Activated CD8-positive, alpha-beta memory T cell treated with anti-CD3 and anti-CD28 coated beads for 24 hours (primary cell): ENCODE measurements at regions not wholly inside any gene's neighbourhood (a gene's known extent, or its start where the extent isn't known, plus 50 kb on each side); places are given as distances from the start of the nearest gene placed in this dataset.

Source experiments
- DNase-seq: peaks from one replicate; pipeline ENCODE4 v3.0.0-alpha.2; 2020

DNA sequence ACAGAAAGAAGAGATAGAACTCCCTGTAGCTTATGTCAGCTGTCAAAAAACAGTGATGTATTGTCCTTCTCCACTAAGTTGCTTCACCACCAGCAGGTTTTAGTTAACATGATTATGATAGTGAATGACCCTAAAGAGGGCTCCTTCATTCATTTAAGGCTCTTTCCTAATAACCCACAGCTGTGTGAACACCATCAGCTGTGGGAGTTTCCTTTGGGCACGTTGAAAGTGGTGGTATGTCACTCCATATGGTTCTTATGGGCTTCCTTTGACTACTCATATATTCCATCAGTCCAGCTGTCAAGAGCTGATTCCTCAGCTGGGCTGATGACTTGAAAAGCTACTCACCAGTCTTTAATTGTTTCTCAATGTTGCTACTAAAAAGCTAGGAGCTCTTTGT lies 210.3 kb downstream of the UBE2E3 start:
- no peak for DNase-seq

DNA sequence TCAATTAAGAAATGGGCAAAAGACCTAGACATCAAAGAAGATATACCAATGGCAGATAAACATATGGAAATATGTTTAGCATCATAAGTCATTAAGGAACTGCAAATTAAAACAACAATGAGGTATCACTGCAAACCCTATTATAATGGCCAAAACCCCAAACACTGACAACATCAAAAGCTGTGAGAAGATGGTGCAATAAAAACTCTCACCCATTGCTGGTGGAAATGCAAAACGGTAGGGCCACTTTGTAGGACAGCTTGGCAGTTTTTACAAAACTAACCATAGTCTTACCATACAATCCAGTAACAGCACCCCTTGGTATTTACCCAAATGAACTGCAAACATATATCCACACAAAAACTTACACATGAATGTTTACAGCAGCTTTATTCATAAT lies 213.1 kb downstream of the UBE2E3 start:
- no peak for DNase-seq

DNA sequence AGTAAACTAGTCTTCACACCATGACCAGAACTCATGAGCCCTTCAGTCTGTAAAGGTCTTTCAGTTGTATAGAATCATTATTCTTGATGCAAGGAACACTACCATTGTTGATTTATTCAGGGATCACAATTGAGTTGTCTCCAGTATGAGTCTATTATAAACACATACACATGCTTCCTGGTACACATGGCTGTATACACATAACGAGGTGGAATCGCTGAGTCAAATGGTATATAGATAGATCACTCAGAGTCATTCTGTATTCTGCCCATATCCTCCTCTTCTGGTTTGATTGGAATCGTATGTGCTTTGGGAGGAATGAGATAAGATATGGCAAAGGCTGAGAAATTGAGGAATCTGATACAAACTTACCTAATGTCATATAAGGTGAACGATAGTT lies 216.0 kb downstream of the UBE2E3 start:
- DNase-seq = no peak

DNA sequence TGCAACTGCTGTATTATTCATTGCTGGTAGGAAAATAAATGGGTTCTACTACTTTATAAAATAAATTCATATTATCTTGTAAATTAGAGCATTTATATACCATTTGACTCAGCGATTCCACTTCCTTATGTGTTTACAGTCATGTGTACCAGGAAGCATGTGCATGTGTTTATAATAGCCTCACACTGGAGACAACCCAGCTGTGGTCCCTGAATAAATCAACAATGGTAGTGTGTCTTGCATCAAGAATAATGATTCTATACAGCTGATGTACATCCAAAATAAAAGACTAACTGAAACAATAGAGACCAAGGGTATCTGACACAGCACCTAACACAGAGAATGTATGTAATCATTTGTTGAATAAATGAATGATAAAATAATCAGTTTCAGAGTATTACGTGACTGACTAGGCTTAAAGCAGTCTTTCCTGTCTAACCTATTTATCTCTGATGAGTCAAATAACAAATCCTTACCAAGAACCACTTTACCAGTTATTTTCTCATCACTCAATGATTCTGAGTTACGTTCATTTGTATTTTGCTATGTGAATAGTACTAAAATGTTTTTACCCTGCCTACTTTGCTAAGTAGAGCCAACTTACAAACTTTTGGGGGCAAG lies 216.8 kb downstream of the UBE2E3 start:
- no peak for DNase-seq

GRCh38 chr2:181198183-181198864 lies 217.9 kb downstream of the UBE2E3 start:
- DNase-seq = no peak

DNA sequence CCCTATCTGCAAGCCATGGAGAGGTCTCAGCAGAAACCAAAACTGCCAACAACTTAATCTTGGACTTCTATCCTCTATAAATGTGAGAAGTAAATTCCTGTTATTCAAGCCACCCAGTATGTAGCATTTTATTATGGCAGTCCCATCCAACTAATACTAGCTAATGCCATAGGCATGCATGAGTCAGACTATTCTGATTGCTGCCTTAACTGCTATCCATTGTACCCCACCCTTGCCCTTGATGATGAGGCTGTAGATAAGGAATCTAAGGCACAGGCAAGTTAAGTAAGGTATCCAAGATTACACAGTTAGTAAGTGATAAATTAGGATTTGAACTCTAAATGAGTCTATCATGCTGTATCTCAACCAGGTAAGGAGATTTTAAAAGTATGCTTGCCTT lies 223.0 kb downstream of the UBE2E3 start:
- no peak for DNase-seq

- no peak for DNase-seq
These were observed 223.5 kb downstream of the UBE2E3 start for GRCh38 chr2:181203916-181204315.

DNA sequence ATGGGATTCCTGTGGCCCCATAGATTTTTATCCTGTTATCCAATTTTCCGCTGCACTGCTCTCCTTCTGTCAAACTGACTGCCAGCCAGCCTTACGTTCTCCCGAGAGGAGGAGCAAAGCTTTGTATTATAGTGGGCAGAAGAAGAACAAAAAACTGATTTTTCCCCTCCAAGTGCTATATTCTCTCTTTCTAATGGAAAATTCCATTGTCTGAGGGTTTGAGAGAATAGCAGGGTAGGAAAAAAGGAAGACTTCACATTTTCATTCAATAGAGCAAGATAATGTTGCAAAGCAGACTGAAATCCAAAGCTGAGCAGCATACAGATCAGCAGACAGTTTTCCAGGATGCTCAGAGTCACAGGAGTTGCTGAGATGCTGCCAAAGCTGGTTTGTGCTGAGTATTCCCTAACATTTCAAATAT lies 238.0 kb downstream of the UBE2E3 start:
- DNase-seq = no peak

DNA sequence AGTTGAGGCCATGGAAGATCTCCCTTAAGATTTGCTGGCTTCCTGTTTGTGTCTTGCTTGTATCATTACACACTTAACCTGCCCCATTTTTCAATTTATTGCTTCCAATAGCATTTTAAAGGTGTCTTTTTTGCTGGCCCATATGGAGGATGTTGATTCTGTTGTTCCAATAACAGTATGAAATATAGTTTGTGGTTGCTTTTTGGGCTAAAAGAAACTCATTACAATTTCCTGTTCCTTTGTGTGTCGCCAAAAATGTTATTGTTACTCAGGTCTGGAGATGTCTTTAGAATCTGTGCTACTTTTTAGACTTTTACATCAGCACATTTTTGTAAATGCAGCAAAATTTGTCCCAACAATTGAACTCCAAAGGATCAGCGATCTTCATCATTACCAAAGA lies 234.0 kb upstream of the ITGA4 start:
- DNase-seq = no peak

DNA sequence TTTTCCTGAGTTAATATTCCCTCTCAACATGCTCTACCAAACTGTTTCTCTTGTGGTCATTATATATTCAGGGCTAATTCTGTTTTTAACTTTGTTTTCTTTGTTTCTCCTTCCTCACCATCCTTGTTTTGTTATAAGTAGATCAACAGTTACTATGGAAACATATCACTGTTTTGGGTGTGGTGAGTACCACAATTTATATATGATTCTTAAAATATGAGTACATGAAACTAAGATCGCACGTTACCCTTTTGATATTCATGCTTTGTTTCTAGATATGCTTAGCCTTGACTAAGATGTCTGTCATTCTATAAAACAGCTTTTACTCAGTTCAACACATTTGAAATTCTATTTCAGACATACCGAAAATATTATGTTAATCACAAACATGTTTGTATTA lies 232.3 kb upstream of the ITGA4 start:
- DNase-seq = no peak

DNA sequence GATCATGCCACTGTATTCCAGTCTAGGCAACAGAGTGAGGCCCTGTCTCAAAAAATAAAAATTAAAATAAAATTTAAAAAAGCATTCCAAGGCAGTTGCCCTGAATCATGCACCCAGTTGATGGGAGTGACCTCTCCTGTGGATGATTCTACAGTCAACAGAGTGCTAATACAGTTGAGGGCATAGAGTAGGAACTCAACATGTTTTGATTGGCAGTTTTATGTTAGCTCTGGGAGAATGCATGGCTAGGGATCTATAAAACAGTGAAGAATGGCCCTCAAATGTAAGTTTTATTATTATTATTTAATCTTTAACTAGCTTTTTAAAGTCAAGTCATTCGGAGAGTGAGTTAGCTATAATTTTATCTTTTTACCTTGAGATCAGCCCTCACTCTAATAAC lies 228.5 kb upstream of the ITGA4 start:
- DNase-seq = no peak

DNA sequence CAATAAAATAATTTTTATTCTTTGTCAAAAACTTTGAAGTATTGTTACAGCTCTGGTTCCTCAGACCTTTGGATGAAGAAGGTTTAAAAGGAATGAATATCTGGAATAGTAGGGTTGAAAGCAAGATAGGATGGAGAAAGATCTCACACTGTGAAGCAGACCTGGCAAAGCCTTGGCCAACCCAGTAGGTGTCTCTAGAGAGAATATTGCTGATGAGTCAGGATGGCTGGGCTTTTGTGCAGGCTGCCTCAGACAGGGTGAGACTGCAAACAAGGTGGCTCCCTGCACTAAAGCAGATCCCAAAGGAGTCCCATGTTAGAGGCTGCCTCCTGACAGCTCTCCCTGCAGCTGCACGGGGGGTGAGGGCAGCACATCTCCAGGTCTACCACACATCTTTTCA lies 226.0 kb upstream of the ITGA4 start:
- no peak for DNase-seq

GRCh38 chr2:181231886-181232621 lies 225.1 kb upstream of the ITGA4 start:
- DNase-seq = no peak

DNA sequence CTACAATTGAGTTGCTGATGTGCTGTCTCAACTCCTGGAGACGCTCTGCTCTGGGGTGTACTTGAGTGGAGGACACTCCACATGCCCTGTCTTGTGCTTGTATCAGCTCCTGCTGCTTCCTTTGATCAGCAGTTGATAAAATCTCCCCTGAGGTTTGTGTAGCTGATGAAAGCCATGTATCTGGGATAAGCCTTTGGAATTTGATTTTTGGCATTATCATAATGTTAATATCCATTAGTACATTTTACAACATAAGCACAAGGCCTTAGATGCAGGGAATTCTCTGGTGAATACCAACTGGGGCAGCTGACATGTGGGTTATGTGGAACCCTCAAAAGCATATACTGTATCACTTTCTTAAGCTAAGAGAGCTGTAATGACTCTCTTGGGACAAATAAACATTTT lies 222.7 kb upstream of the ITGA4 start:
- DNase-seq = no peak

GRCh38 chr2:181235011-181235410 lies 222.2 kb upstream of the ITGA4 start:
- no peak for DNase-seq

- no peak for DNase-seq
These were observed 221.3 kb upstream of the ITGA4 start for GRCh38 chr2:181235683-181236459.

- no peak for DNase-seq
These were observed 217.9 kb upstream of the ITGA4 start for GRCh38 chr2:181239201-181239799.

- DNase-seq = no peak
These were observed 216.3 kb upstream of the ITGA4 start for GRCh38 chr2:181240844-181241243.

DNA sequence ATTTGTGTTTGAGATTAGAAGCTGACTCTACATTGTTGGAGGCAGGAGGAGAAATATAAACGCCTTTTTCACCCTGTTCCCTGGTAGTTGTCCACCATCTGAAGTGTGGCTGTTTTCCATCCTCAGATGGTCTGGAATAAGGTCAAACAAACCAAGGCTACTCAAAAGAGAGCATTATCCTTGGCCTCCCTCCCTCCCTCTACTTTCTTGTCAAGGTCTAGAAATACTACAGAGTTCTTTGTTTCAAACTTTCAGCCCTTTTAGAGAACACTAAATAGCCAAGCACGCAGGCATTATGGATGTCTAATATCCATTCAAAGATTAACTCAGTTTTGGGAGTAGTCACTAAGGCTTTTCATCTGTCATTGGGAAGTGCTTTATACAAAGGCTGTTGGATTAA lies 215.8 kb upstream of the ITGA4 start:
- no peak for DNase-seq

GRCh38 chr2:181241797-181242196 lies 215.4 kb upstream of the ITGA4 start:
- no peak for DNase-seq

GRCh38 chr2:181242262-181242661 lies 214.9 kb upstream of the ITGA4 start:
- DNase-seq = no peak

DNA sequence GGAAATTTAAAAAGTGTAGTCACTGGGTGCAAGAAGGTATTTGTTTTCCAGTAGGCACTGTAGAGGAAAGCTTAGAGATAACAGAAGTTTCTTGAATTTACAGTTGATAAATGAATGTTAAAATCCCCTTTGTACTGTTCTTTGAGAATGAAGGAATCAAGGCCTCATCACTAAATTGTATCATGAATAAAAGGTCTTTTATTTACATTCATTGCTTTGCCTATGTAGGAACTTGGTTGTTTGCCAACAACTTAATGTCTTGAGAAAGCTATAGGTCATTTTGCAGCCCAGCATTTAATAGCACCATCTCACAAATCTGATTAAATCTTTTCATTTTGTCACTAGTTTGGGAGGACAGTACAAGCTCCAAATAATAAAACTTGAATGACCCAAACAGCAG lies 213.9 kb upstream of the ITGA4 start:
- no peak for DNase-seq

DNA sequence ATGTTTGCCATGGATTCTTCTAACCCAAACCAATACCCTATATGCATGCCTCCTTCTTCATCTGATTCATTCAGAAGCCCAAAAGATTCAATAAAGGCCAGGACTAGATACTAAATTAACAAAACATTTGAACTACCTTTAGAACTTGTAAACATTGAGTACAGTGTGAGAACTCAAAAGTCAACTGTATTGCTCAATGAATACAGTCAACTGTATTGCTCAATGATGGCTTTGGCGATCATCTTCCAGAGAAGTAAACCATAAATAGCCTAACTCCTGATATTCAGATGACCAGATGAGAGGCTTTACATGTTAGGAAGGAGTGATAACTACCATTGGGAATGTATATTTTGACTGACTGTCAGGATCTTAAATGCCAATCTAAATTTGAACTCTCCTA lies 206.5 kb upstream of the ITGA4 start:
- DNase-seq = no peak
